B cell (primary cell): ENCODE measurements at regions not wholly inside any gene's neighbourhood (a gene's known extent, or its start where the extent isn't known, plus 50 kb on each side); places are given as distances from the start of the nearest gene placed in this dataset.

Experiments
- ATAC-seq: fragments of 200-7000 bp; cut with Tn5 transposase; one replicate; pipeline ENCODE4 v1.10.0; 2021; ENCODE audit warnings: low read depth, mild to moderate bottlenecking, moderate number of reproducible peaks, moderate library complexity
- CTCF ChIA-PET: fragments of 350-600 bp; sonication (Branson Sonifier 250); formaldehyde crosslinking; loops from one replicate; lab custom pipeline; 2021; ENCODE audit warnings: antibody characterized with exemption, inconsistent platforms; lab: Charles Lee
- POLR2A ChIA-PET: fragments of 350-600 bp; sonication (Branson Sonifier 250); formaldehyde crosslinking; loops from one replicate; lab custom pipeline; 2021; ENCODE audit warnings: antibody characterized with exemption; lab: Charles Lee
- DNase-seq: peaks from one replicate; pipeline ENCODE4 v3.0.0; 2013
- H2AFZ ChIP-seq: 2 replicates; pipeline ENCODE4 v1.6.1; 2012; ENCODE audit warnings: mild to moderate bottlenecking, low read depth, low read length; ENCODE audit not compliant: insufficient read depth, poor library complexity, severe bottlenecking
- H3K27ac ChIP-seq, 2 donors: 1 replicate in 1 of 2; 2 replicates in 1 of 2; pipeline ENCODE4 v1.5.1; 2012 to 2013; ENCODE audit warnings: low read length in 2 of 2, mild to moderate bottlenecking in 2 of 2, moderate library complexity in 1 of 2
- H3K27me3 ChIP-seq, 4 experiments: fragments of 200-600 bp in 1 of 4; sonication (generic) in 1 of 4; replicated peaks in 1 of 4; 1 replicate in 2 of 4; 2 replicates in 2 of 4; pipeline versions ENCODE4 v1.6.1 to v1.7.0; 2013 to 2016; ENCODE audit warnings: low read length in 3 of 4, mild to moderate bottlenecking in 2 of 4, mixed read lengths in 1 of 4, moderate library complexity in 1 of 4; ENCODE audit not compliant: insufficient read depth in 4 of 4, control insufficient read depth in 3 of 4; ENCODE audit errors: control extremely low read depth in 1 of 4
- H3K36me3 ChIP-seq, 2 experiments: replicated peaks in 1 of 2; 1 replicate in 1 of 2; 2 replicates in 1 of 2; pipeline versions ENCODE4 v1.6.1 to v1.7.1; 2013; ENCODE audit warnings: low read length in 1 of 2; ENCODE audit not compliant: insufficient read depth in 2 of 2, control insufficient read depth in 1 of 2; ENCODE audit errors: control extremely low read depth in 1 of 2, extremely low read depth in 1 of 2
- H3K4me1 ChIP-seq, 2 donors: fragments of 200-600 bp in 1 of 2; sonication (generic) in 1 of 2; 1 replicate in 1 of 2; 2 replicates in 1 of 2; pipeline versions ENCODE4 v1.5.1 to v1.6.1; 2013 to 2017; ENCODE audit warnings: low read length in 2 of 2; ENCODE audit not compliant: control insufficient read depth in 2 of 2, insufficient read depth in 2 of 2
- H3K4me2 ChIP-seq: replicated peaks from 2 replicates; pipeline ENCODE3; 2012; ENCODE audit warnings: mild to moderate bottlenecking, low read depth, low read length; ENCODE audit not compliant: poor library complexity, severe bottlenecking
- H3K4me3 ChIP-seq, 5 experiments: fragments of 200-600 bp in 1 of 5; sonication (generic) in 1 of 5; 1 replicate in 3 of 5; 2 replicates in 2 of 5; pipeline versions ENCODE4 v1.5.1 to v1.7.0; 2011 to 2016; ENCODE audit warnings: low read length in 4 of 5, mild to moderate bottlenecking in 4 of 5, low read depth in 2 of 5, control low read depth in 1 of 5, moderate library complexity in 1 of 5; ENCODE audit not compliant: insufficient read depth in 1 of 5; ENCODE audit errors: control extremely low read depth in 1 of 5, extremely low read depth in 1 of 5
- H3K79me2 ChIP-seq: fragments of 200-600 bp; sonication (generic); one replicate; pipeline ENCODE4 v1.6.0; 2016; ENCODE audit warnings: low read length; ENCODE audit not compliant: control insufficient read depth, insufficient read depth
- H3K9ac ChIP-seq: fragments of 200-600 bp; sonication (generic); 2 replicates; pipeline ENCODE4 v1.6.1; 2017; ENCODE audit warnings: mild to moderate bottlenecking, low read length, moderate library complexity
- H3K9me3 ChIP-seq, 3 donors: one replicate each; pipeline versions ENCODE4 v1.6.1 to v1.7.1; 2013; ENCODE audit warnings: low read length in 2 of 3; ENCODE audit not compliant: control insufficient read depth in 2 of 3, insufficient read depth in 1 of 3; ENCODE audit errors: control extremely low read depth in 1 of 3
- H4K20me1 ChIP-seq: 2 replicates; pipeline ENCODE4 v1.6.0; 2012; ENCODE audit warnings: mild to moderate bottlenecking, low read length; ENCODE audit not compliant: insufficient read depth, control insufficient read depth, poor library complexity, severe bottlenecking
- H3K27ac Mint-ChIP-seq: one replicate; pipeline ENCODE4 v1.8.0; 2021; ENCODE audit warnings: mixed read lengths
- H3K27me3 Mint-ChIP-seq: one replicate; pipeline ENCODE4 v1.8.0; 2021; ENCODE audit warnings: mixed read lengths
- H3K4me1 Mint-ChIP-seq: one replicate; pipeline ENCODE4 v1.8.0; 2021; ENCODE audit warnings: mixed read lengths
- H3K4me3 Mint-ChIP-seq: one replicate; pipeline ENCODE4 v1.8.0; 2021; ENCODE audit warnings: mixed read lengths
- H3K9me3 Mint-ChIP-seq: one replicate; pipeline ENCODE4 v1.8.0; 2022; ENCODE audit warnings: mixed read lengths; ENCODE audit not compliant: insufficient read depth
- EZH2 ChIP-seq: IDR thresholded peaks from 2 replicates; pipeline ENCODE4 v1.6.1; 2012; ENCODE audit warnings: borderline replicate concordance, low read depth, mild to moderate bottlenecking, moderate library complexity, low read length; ENCODE audit not compliant: insufficient read depth, poor library complexity, severe bottlenecking
- WGBS: methylation state at CpG from one replicate; pipeline ENCODE4 v1.1.5; 2013; ENCODE audit warnings: missing lambda C conversion rate; ENCODE audit not compliant: insufficient coverage; 5-methylcytosine and 5-hydroxymethylcytosine counted together
- intact Hi-C: fragments of 100-400 bp; cut with micrococcal nuclease; formaldehyde crosslinking; loops from one replicate; pipeline ENCODE4 v1.10.0; 2022
- TF ChIP-seq, protein P1 (sequence below): fragments of 200-600 bp; IDR thresholded peaks from one replicate; pipeline ENCODE4 v1.8.0; 2022; ENCODE audit warnings: antibody characterized with exemption, mild to moderate bottlenecking

DNA sequence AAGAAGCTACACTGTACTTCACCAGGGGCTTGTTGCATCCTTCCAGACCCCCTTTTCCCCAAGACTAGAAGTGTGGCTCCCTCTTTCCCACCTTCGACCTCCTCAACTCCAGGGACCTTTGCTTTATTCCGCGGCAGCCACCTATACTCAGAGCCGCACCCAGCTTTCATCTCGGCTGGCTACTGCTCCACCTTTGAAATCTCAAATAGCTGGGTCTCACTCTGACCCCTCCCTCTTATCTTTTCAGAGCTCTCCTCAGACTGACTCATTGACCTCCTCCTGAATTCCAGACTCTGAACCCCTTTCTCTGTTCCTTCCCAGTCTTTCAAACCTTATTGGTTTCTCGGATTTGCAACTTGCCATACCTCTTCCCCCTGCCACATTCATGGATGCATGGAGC, 144.7 kb upstream of the JUN start:
- Histone ChIP-seq H3K9me3 (no peaks in the 10 kb centered on the region), H3K36me3 (no peaks in the 10 kb centered on the region), H3K27me3 (no peaks in the 10 kb centered on the region), H3K9ac (no peak overlapping the region), H3K4me2 (no peak overlapping the region), H3K4me1 (peaks cover 7 to 8% of the 10 kb centered on the region in 2 donors), H3K79me2 (no peaks in the 10 kb centered on the region), H4K20me1 (no peaks in the 10 kb centered on the region), H3K27ac (no peak overlapping the region), H2AFZ (no peak overlapping the region), H3K4me3 (no peak overlapping the region)
- DNase-seq (no peak), ATAC-seq (no peak)
- Mint-ChIP-seq H3K4me1 (peaks cover 11% of the 10 kb centered on the region), H3K4me3 (no peak overlapping the region), H3K27ac (no peak overlapping the region), H3K27me3 (no peaks in the 10 kb centered on the region), H3K9me3 (no peaks in the 10 kb centered on the region)
- ChIA-PET CTCF (interaction anchor here (0.8 to 1.1 kb wide), 2 partner anchors 18 to 50 kb away, joined by 3 to 4 read pairs; no protein-coding TSS in a partner anchor), POLR2A (no interaction called here)
- intact Hi-C loops = no loop called here
- TF ChIP-seq, protein P1, sequence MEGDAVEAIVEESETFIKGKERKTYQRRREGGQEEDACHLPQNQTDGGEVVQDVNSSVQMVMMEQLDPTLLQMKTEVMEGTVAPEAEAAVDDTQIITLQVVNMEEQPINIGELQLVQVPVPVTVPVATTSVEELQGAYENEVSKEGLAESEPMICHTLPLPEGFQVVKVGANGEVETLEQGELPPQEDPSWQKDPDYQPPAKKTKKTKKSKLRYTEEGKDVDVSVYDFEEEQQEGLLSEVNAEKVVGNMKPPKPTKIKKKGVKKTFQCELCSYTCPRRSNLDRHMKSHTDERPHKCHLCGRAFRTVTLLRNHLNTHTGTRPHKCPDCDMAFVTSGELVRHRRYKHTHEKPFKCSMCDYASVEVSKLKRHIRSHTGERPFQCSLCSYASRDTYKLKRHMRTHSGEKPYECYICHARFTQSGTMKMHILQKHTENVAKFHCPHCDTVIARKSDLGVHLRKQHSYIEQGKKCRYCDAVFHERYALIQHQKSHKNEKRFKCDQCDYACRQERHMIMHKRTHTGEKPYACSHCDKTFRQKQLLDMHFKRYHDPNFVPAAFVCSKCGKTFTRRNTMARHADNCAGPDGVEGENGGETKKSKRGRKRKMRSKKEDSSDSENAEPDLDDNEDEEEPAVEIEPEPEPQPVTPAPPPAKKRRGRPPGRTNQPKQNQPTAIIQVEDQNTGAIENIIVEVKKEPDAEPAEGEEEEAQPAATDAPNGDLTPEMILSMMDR = no peak
- TF ChIP-seq EZH2 = no peak
- WGBS = 99% methylated on average over 6 of the region's 6 CpGs

GRCh38 chr1:58929671-58930325, 146.0 kb upstream of the JUN start:
- TF ChIP-seq, protein P1 = no peak
- no peak for TF ChIP-seq EZH2
- Histone ChIP-seq H3K4me2 (no peak overlapping the region), H3K9me3 (no peaks in the 10 kb centered on the region), H3K27me3 (no peaks in the 10 kb centered on the region), H3K79me2 (no peaks in the 10 kb centered on the region), H3K9ac (no peak overlapping the region), H3K4me1 (peaks cover 7 to 9% of the 10 kb centered on the region in 2 donors), H2AFZ (no peak overlapping the region), H3K36me3 (no peaks in the 10 kb centered on the region), H3K4me3 (no peak overlapping the region), H4K20me1 (no peaks in the 10 kb centered on the region), H3K27ac (no peak overlapping the region)
- ATAC-seq (no peak), DNase-seq (no peak)
- ChIA-PET CTCF (no interaction called here), POLR2A (no interaction called here)
- intact Hi-C loops = no loop called here
- H3K9me3 Mint-ChIP-seq = no peaks in the 10 kb centered on the region
- 95% methylated on average over 4 of the region's 11 CpGs for WGBS
- no peak overlapping the region for H3K27ac Mint-ChIP-seq
- peaks cover 11% of the 10 kb centered on the region for H3K4me1 Mint-ChIP-seq
- no peak overlapping the region for H3K4me3 Mint-ChIP-seq
- H3K27me3 Mint-ChIP-seq = no peaks in the 10 kb centered on the region
